K562 (cell line): ENCODE measurements at regions not wholly inside any gene's neighbourhood (a gene's known extent, or its start where the extent isn't known, plus 50 kb on each side); places are given as distances from the start of the nearest gene placed in this dataset.

ENCODE experiments used
- ATAC-seq: fragments of 200-7000 bp; cut with Tn5 transposase; 3 replicates; pipeline ENCODE4 v1.9.1; 2020; ENCODE audit warnings: moderate library complexity
- BruUV-seq: library from RNA; stranded (reverse); fragments of 400-500 nt; replicated peaks from 2 replicates; lab custom pipeline; 2021; lab: Mats Ljungman, UMichigan
- CTCF ChIA-PET: fragments of 300-600 bp; formaldehyde crosslinking; extraction: SDS; loops from one replicate; lab custom pipeline; 2021; ENCODE audit warnings: low intra/inter-chr PET ratio; lab: Yijun Ruan, JAX
- POLR2A ChIA-PET: fragments of 300-600, 350-650 bp; sonication (Branson Sonifier 250); formaldehyde crosslinking; extraction: SDS; loops from one replicate; lab custom pipeline; 2021; ENCODE audit warnings: antibody characterized with exemption, inconsistent platforms; lab: Yijun Ruan, JAX
- DNase-seq, 4 experiments: peaks; one replicate each; pipeline versions ENCODE4 v3.0.0 to v3.0.0-alpha.2; 2011 to 2018; ENCODE audit warnings: low spot score in 3 of 4, mixed read lengths in 3 of 4; ENCODE audit errors: extremely low read depth in 1 of 4
- FAIRE-seq: peaks from 2 replicates; lab custom pipeline; 2011; peaks lifted over from hg19 to GRCh38; lab: Jason Lieb, UNC
- H2AFZ ChIP-seq: 2 replicates; pipeline ENCODE4 v1.6.0; 2011; ENCODE audit warnings: low read depth, low read length, control low read depth, inconsistent platforms
- H3K27ac ChIP-seq: fragments of 200-600 bp; 3 replicates; pipeline ENCODE4 v1.8.0; 2011; ENCODE audit warnings: low read depth, mild to moderate bottlenecking, control low read depth, inconsistent platforms, low read length, moderate library complexity, mixed read lengths; ENCODE audit errors: extremely low read depth
- H3K27me3 ChIP-seq, 2 experiments: fragments of 300-600 bp in 1 of 2; 2 replicates in 1 of 2; 3 replicates in 1 of 2; pipeline versions ENCODE4 v1.6.0 to v1.8.0; 2011; ENCODE audit warnings: inconsistent platforms in 2 of 2, low read length in 2 of 2, mild to moderate bottlenecking in 1 of 2, mixed read lengths in 1 of 2, moderate library complexity in 1 of 2; ENCODE audit not compliant: control insufficient read depth in 2 of 2, insufficient read depth in 2 of 2
- H3K36me3 ChIP-seq: fragments of 300-600 bp; 3 replicates; pipeline ENCODE4 v1.8.0; 2011; ENCODE audit warnings: mild to moderate bottlenecking, low read length, inconsistent platforms; ENCODE audit not compliant: control insufficient read depth, insufficient read depth
- H3K4me1 ChIP-seq, 2 experiments: fragments of 200-600 bp in 1 of 2; replicated peaks in 1 of 2; 2 replicates in 1 of 2; 3 replicates in 1 of 2; pipeline versions ENCODE4 v1.5.1 to v1.8.0; 2011; ENCODE audit warnings: inconsistent platforms in 2 of 2, low read length in 2 of 2, mild to moderate bottlenecking in 1 of 2, mixed read lengths in 1 of 2, moderate library complexity in 1 of 2; ENCODE audit not compliant: control insufficient read depth in 2 of 2, insufficient read depth in 2 of 2
- H3K4me2 ChIP-seq: 2 replicates; pipeline ENCODE4 v1.6.1; 2011; ENCODE audit warnings: low read length, control low read depth, inconsistent platforms, mixed read lengths; ENCODE audit not compliant: insufficient read depth
- H3K4me3 ChIP-seq: fragments of 200-600 bp; sonication (generic), shearing (Covaris generic); 2 replicates; pipeline ENCODE4 v1.5.1; 2016; ENCODE audit warnings: control low read depth, inconsistent platforms
- H3K79me2 ChIP-seq: fragments of 200-600 bp; 3 replicates; pipeline ENCODE4 v1.8.0; 2011; ENCODE audit warnings: low read length, inconsistent platforms; ENCODE audit not compliant: control insufficient read depth, insufficient read depth
- H3K9ac ChIP-seq, 2 experiments: 2 replicates each; pipeline versions ENCODE4 v1.6.0 to v1.6.1; 2011; ENCODE audit warnings: low read depth in 2 of 2, low read length in 2 of 2, control low read depth in 1 of 2, inconsistent platforms in 1 of 2, mild to moderate bottlenecking in 1 of 2, mixed read lengths in 1 of 2; ENCODE audit not compliant: insufficient read depth in 1 of 2
- H3K9me1 ChIP-seq: one replicate; pipeline ENCODE4 v1.6.0; 2011; ENCODE audit warnings: inconsistent platforms, mild to moderate bottlenecking, low read length, moderate library complexity; ENCODE audit not compliant: control insufficient read depth, insufficient read depth
- H3K9me3 ChIP-seq: replicated peaks from 2 replicates; pipeline ENCODE4 v1.5.1; 2011; ENCODE audit warnings: low read depth, low read length, inconsistent platforms; ENCODE audit not compliant: control insufficient read depth, insufficient read depth
- H4K20me1 ChIP-seq: replicated peaks from 2 replicates; pipeline ENCODE4 v1.6.1; 2011; ENCODE audit warnings: low read length, inconsistent platforms, mixed read lengths; ENCODE audit not compliant: control insufficient read depth, insufficient read depth
- AFF1 ChIP-seq, 2 experiments: fragments of 450-650 bp; IDR thresholded peaks; 2 replicates each; pipeline ENCODE4 v1.6.1; 2018; ENCODE audit warnings: mild to moderate bottlenecking in 2 of 2, low read depth in 1 of 2; ENCODE audit not compliant: partially characterized antibody in 2 of 2
- CREB5 ChIP-seq: fragments of 250-450 bp; sonication (Bioruptor Pico); IDR thresholded peaks from 2 replicates; pipeline ENCODE4 v1.5.0; 2020; ENCODE audit warnings: mild to moderate bottlenecking
- CTCF ChIP-seq, 3 experiments: IDR thresholded peaks in 2 of 3; conservative IDR thresholded peaks in 1 of 3; 2 replicates each; pipeline ENCODE4 v1.5.1; 2011 to 2012; ENCODE audit warnings: low read length in 3 of 3, mild to moderate bottlenecking in 3 of 3, control low read depth in 2 of 3, improper control_type of control experiment in 1 of 3, inconsistent platforms in 1 of 3, low read depth in 1 of 3, mixed read lengths in 1 of 3, moderate library complexity in 1 of 3; ENCODE audit not compliant: insufficient read depth in 2 of 3
- ETV5 ChIP-seq: sonication (generic); formaldehyde crosslinking; IDR thresholded peaks from 2 replicates; pipeline ENCODE4 v1.4.0; 2020; ENCODE audit warnings: low read depth, mild to moderate bottlenecking, missing genetic modification reagents
- EZH2 ChIP-seq: IDR thresholded peaks from 2 replicates; pipeline ENCODE4 v1.6.1; 2012; ENCODE audit warnings: low read depth, mild to moderate bottlenecking, inconsistent platforms, low read length, borderline replicate concordance
- LCOR ChIP-seq: sonication (generic); formaldehyde crosslinking; IDR thresholded peaks from 2 replicates; pipeline ENCODE4 v1.8.0; 2022; ENCODE audit warnings: mild to moderate bottlenecking, missing genetic modification reagents
- PYGO2 ChIP-seq: fragments of 450-650 bp; IDR thresholded peaks from 2 replicates; pipeline ENCODE4 v1.6.1; 2016; ENCODE audit warnings: mild to moderate bottlenecking, missing genetic modification characterization, moderate library complexity, missing compliant biosample characterization
- ZNF224 ChIP-seq: sonication (generic); formaldehyde crosslinking; IDR thresholded peaks from 2 replicates; pipeline ENCODE4 v1.8.0; 2022; ENCODE audit warnings: mild to moderate bottlenecking, missing genetic modification reagents
- ZNF41 ChIP-seq: fragments of 250-450 bp; sonication (Bioruptor Pico); conservative IDR thresholded peaks from 2 replicates; pipeline ENCODE4 v1.4.0; 2020; ENCODE audit warnings: mild to moderate bottlenecking
- ZNF436 ChIP-seq: fragments of 250-450, 450-650 bp; sonication (Bioruptor Pico); formaldehyde crosslinking; IDR thresholded peaks from 2 replicates; pipeline ENCODE4 v1.7.0; 2020; ENCODE audit warnings: mild to moderate bottlenecking
- ZNF778 ChIP-seq: fragments of 450-650 bp; formaldehyde crosslinking; IDR thresholded peaks from 2 replicates; pipeline ENCODE4 v1.4.0; 2020; ENCODE audit warnings: mild to moderate bottlenecking, moderate library complexity
- WGBS: fragments of 100-300 bp; shearing (Covaris generic); methylation state at CpG from one replicate; pipeline ENCODE4 v1.1.6; 2016; ENCODE audit warnings: low coverage, mixed read lengths; ENCODE audit not compliant: insufficient coverage; ENCODE audit errors: missing lambda C conversion rate; 5-methylcytosine and 5-hydroxymethylcytosine counted together
- in situ Hi-C: fragments of 300-500 bp; cut with MboI; formaldehyde crosslinking; loops from 4 replicates; pipeline ENCODE4 v1.15.0; 2018; ENCODE audit warnings: inconsistent platforms, mixed read lengths
- intact Hi-C: fragments of 100-400 bp; cut with micrococcal nuclease; formaldehyde crosslinking; loops from 2 replicates; pipeline ENCODE4 v1.14.2; 2022

- TF ChIP-seq CREB5 (CRISPR knock-in tag) (no peak), PYGO2 (tag) (no peak), ZNF224 (CRISPR knock-in tag) (no peak), ZNF436 (no peak), ZNF778 (CRISPR knock-in tag) (no peak), EZH2 (no peak), LCOR (CRISPR knock-in tag) (no peak)
Observed at GRCh38 chr2:67321588-67321903, 75.6 kb upstream of the ETAA1 start (continued).

DNA sequence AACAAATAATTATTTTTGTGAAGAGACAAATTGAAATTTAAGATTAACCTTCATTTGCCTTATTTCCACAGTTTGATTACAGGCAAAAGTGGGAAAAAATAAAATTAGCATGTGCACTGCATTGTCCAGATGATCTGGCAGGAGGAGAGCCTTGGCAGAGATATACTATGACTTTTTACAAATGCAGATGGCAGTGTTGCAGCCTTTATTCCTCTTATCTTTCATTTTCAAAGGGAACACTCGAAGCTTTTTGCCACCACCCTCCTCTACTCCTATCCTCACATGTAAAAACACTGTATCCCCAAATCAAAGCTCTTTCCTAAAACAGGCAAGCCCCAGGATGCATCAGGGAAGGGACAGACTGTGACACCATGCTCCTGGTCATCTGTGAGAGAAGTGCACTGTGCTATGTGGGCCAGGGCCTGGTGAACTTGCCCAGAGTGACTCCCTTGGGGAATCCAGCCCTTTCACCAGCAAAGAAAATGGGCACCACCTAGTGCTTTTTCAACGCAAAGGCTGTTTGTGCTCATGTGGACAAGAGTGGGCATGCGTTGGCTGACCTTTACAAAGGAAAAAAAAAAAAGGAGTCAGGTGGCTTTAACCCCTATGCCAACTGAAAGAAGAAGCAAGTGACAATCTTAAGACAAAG lies 74.7 kb upstream of the ETAA1 start:
- ChIA-PET CTCF (no interaction called here), POLR2A (no interaction called here)
- peak in 1 of 4 experiments; percentile 15 for DNase-seq
- no peaks in the 10 kb centered on the region for H3K79me2 ChIP-seq
- no peaks in the 10 kb centered on the region for H3K4me1 ChIP-seq
- TF ChIP-seq CTCF (IDR thresholded peaks at IDR 0.05 in 2 of 3, conservative IDR thresholded peaks at IDR 0.05 in 1 of 3; ENCODE audit: insufficient read depth in 2 of 3, low read depth in 1 of 3, low read length in 3 of 3) (peak; percentile 16 to 33 (median 27); a peak in 2 of 6 replicates), AFF1 (IDR thresholded peaks at IDR 0.05; ENCODE audit: low read depth in 1 of 2, partially characterized antibody in 2 of 2) (no peak), ETV5 (CRISPR knock-in tag) (no peak), ZNF41 (CRISPR knock-in tag) (no peak)
- intact Hi-C loops (no loop called here), in situ Hi-C loops (no loop called here)
- H2AFZ ChIP-seq, result no peak overlapping the region
- no peak overlapping the region for H3K27ac ChIP-seq
- no peaks in the 10 kb centered on the region for H4K20me1 ChIP-seq
- 0% methylated on average over 3 of the region's 3 CpGs for WGBS
- no peaks in the 10 kb centered on the region for H3K9me1 ChIP-seq
- no peak for FAIRE-seq
- no peaks in the 10 kb centered on the region for H3K9me3 ChIP-seq
- ATAC-seq, result peak; percentile 67
- H3K4me3 ChIP-seq, result no peak overlapping the region
- H3K27me3 ChIP-seq, result no peaks in the 10 kb centered on the region
- H3K4me2 ChIP-seq, result no peak overlapping the region
- H3K9ac ChIP-seq, result no peak overlapping the region
- no TSS peak for BruUV-seq
- H3K36me3 ChIP-seq, result no peaks in the 10 kb centered on the region
